Glutamatergic neuron (in vitro differentiated cells): ENCODE measurements at regions not wholly inside any gene's neighbourhood (a gene's known extent, or its start where the extent isn't known, plus 50 kb on each side); places are given as distances from the start of the nearest gene placed in this dataset.

ENCODE experiments used
- DNase-seq: peaks from one replicate; pipeline ENCODE4 v3.0.0; 2022
- H3K27ac Mint-ChIP-seq: one replicate; pipeline ENCODE4 v1.8.0; 2020; ENCODE audit warnings: mild to moderate bottlenecking, mixed read lengths, inconsistent platforms; ENCODE audit not compliant: unreplicated experiment
- H3K27me3 Mint-ChIP-seq: one replicate; pipeline ENCODE4 v1.8.0; 2020; ENCODE audit warnings: mild to moderate bottlenecking, moderate library complexity, mixed read lengths, inconsistent platforms; ENCODE audit not compliant: unreplicated experiment
- H3K36me3 Mint-ChIP-seq: one replicate; pipeline ENCODE4 v1.8.0; 2020; ENCODE audit warnings: mild to moderate bottlenecking, mixed read lengths, inconsistent platforms; ENCODE audit not compliant: unreplicated experiment
- H3K4me1 Mint-ChIP-seq: one replicate; pipeline ENCODE4 v1.8.0; 2020; ENCODE audit warnings: mild to moderate bottlenecking, low read depth, mixed read lengths, inconsistent platforms; ENCODE audit not compliant: unreplicated experiment
- H3K4me3 Mint-ChIP-seq: one replicate; pipeline ENCODE4 v1.8.0; 2020; ENCODE audit warnings: mild to moderate bottlenecking, mixed read lengths, inconsistent platforms; ENCODE audit not compliant: unreplicated experiment
- H3K9me3 Mint-ChIP-seq: one replicate; pipeline ENCODE4 v1.8.0; 2020; ENCODE audit warnings: mild to moderate bottlenecking, moderate library complexity, mixed read lengths, inconsistent platforms; ENCODE audit not compliant: unreplicated experiment
- CTCF ChIP-seq: fragments of 200-600 bp; sonication (generic); IDR thresholded peaks from one replicate; pipeline ENCODE4 v1.5.0; 2021; ENCODE audit not compliant: partially characterized antibody, unreplicated experiment

GRCh38 chr12:74227846-74228545, 309.6 kb upstream of the ATXN7L3B start:
- H3K4me3 Mint-ChIP-seq: no peak overlapping the region
- peaks cover 4% of the 10 kb centered on the region for H3K27me3 Mint-ChIP-seq
- no peaks in the 10 kb centered on the region for H3K36me3 Mint-ChIP-seq
- no peaks in the 10 kb centered on the region for H3K9me3 Mint-ChIP-seq
- H3K27ac Mint-ChIP-seq: no peak overlapping the region
- DNase-seq: no peak
- no peaks in the 10 kb centered on the region for H3K4me1 Mint-ChIP-seq
- no peak for TF ChIP-seq CTCF

- no peak for DNase-seq
- no peak overlapping the region for H3K27ac Mint-ChIP-seq
- TF ChIP-seq CTCF: no peak
- no peaks in the 10 kb centered on the region for H3K9me3 Mint-ChIP-seq
- peaks cover 4% of the 10 kb centered on the region for H3K27me3 Mint-ChIP-seq
- H3K4me1 Mint-ChIP-seq: peaks cover 2% of the 10 kb centered on the region
- no peak overlapping the region for H3K4me3 Mint-ChIP-seq
- H3K36me3 Mint-ChIP-seq: no peaks in the 10 kb centered on the region
Measured at GRCh38 chr12:74229671-74230070, 308.0 kb upstream of the ATXN7L3B start.

- no peak for TF ChIP-seq CTCF
- no peak for DNase-seq
- H3K27me3 Mint-ChIP-seq: peaks cover 4% of the 10 kb centered on the region
- H3K9me3 Mint-ChIP-seq: peaks cover 1% of the 10 kb centered on the region
- H3K4me1 Mint-ChIP-seq: peaks cover 4% of the 10 kb centered on the region
- H3K36me3 Mint-ChIP-seq: peaks cover 4% of the 10 kb centered on the region
- H3K4me3 Mint-ChIP-seq: no peak overlapping the region
- H3K27ac Mint-ChIP-seq: no peak overlapping the region
Measured at GRCh38 chr12:74235342-74235741, 302.3 kb upstream of the ATXN7L3B start.

GRCh38 chr12:74241341-74241740, 296.3 kb upstream of the ATXN7L3B start:
- H3K36me3 Mint-ChIP-seq: peaks cover 4% of the 10 kb centered on the region
- no peaks in the 10 kb centered on the region for H3K4me1 Mint-ChIP-seq
- peaks cover 2% of the 10 kb centered on the region for H3K9me3 Mint-ChIP-seq
- no peak for TF ChIP-seq CTCF
- no peaks in the 10 kb centered on the region for H3K27me3 Mint-ChIP-seq
- H3K27ac Mint-ChIP-seq: no peak overlapping the region
- no peak for DNase-seq
- H3K4me3 Mint-ChIP-seq: no peak overlapping the region

GRCh38 chr12:74242088-74242487, 295.5 kb upstream of the ATXN7L3B start:
- Mint-ChIP-seq H3K4me1 (no peaks in the 10 kb centered on the region), H3K4me3 (no peak overlapping the region), H3K9me3 (peaks cover 2% of the 10 kb centered on the region), H3K27me3 (no peaks in the 10 kb centered on the region), H3K36me3 (peaks cover 4% of the 10 kb centered on the region), H3K27ac (no peak overlapping the region)
- no peak for TF ChIP-seq CTCF
- DNase-seq: no peak
